Stimulated activated CD4-positive, alpha-beta T cell treated with anti-CD3 and anti-CD28 coated beads, Interleukin-12 subunit alpha, Interleukin-12 subunit beta, amount 100 ng/mL, for 48 hours (primary cell): ENCODE measurements at regions not wholly inside any gene's neighbourhood (a gene's known extent, or its start where the extent isn't known, plus 50 kb on each side); places are given as distances from the start of the nearest gene placed in this dataset.
"Not testable (repeated sequence)": the region's sequence is repeated elsewhere in the genome, so short reads cannot be mapped to it uniquely, and the experiment has no call there.

ENCODE experiments used
- DNase-seq, 3 donors: peaks; one replicate each; pipeline ENCODE4 v3.0.0-alpha.2; 2020; ENCODE audit warnings: low read depth in 2 of 3, low spot score in 1 of 3

DNA sequence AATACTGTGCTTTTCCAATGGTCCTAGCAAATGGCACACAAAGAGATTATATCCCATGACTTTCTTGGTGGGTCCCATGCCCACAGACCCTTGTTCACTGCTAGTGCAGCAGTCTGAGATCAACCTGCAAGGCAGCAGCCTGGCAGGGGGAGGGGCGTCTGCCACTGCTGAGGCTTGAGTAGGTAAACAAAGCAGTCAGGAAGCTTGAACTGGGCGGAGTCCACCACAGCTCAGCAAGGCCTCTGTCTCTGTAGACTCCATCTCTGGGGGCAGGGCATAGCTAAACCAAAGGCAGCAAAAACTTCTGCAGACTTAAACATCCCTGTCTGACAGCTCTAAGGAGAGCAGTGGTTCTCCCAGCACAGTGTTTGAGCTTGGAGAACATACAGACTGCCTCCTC, 82.9 kb downstream of the ZNF737 start:
- no peak for DNase-seq

DNA sequence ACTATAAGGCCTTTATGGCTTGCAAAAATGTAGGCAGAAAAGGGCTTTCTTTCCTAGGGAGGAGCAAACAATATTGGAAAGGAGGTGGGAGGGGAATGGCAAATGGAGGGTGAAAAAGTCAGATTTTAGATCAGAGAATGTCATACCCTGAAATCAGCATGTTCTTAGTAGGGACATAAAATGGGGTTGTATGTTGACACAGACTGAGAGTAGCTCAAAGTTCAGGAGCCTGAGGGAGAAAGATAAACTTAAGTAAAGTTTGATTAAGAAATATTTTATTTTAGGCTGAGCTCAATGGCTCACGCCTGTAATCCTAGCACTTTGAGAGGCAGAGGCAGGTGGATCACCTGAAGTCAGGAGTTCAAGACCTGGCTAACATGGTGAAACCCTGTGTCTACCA, 83.8 kb downstream of the ZNF737 start:
- DNase-seq, result no peak

DNA sequence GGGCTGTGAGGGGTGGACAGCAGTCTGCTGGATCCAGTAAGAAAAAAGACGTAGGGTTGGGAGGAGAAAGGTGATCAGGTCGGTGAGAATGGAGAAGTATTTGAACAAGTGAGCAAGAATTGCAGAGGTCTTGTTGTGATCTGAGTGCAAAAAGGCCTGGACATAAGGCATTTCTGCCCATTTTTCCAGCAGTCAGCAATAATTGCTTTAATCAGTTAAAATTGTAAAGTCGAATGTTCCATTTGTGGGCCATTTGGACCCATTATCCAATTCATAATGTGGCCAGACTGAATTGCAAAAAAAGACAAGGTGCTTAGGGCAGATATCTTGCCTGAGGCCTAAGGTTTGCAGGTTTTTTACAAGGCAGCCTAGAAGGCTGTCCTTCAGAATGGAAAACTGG, 86.1 kb downstream of the ZNF737 start:
- DNase-seq, result no peak

DNA sequence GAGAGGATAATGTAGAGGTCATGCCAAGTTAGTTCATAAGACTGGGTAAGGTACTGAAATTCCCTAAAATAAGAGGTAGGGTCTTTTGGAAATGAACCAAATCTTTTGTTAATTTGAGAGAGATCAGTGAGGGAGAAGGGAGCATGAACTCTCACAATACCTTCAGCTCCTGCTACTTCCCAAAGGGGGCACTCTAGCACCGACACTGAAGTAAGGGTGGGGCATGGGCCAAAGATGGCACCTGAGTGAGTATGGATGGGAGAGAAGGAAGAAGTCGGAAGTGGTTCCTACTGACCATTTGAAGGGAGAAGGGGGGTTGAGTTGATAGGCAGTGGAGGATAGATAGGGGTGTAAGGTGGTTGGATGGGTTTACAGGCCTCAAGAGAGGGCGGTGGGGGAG, 86.6 kb downstream of the ZNF737 start:
- DNase-seq, result no peak

DNA sequence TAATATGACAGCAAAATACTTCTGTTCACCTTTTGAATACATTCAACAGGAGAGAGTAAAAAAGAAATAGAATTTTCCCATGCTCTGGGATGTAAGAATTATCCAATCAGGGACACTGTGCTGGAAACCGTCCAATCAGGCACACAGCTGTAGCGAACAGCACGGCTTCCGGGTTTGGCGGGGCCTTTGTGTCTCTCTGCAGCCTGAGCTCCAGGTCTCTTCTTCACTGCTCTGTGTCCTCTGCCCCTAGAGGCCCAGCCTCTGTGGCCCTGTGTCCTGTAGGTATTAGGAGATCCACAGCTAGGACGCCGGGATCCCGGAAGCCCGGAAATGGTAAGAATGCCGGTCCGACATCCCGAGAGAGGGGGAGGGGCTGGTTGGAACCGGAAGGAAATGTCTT, 92.7 kb downstream of the ZNF737 start:
- DNase-seq, result no peak

DNA sequence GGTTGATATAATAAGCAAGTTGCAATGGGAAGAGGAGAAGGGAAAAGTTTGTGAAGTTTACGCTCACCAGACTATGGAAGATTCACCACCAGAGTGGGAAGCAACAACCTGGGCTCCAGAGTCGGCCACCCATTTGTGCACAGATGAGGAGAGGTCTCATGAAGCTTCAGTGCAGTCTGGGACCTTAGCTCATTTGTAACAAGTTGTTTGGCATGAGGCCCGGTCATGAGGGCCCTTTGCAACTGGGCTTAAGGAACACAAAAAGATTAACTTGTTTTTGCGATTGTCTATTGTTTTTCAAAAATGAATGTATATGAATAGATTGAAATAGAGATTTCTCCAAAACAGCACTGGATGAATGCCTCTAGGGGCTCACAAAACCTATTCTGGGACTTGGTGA, 94.2 kb downstream of the ZNF737 start:
- no peak for DNase-seq

DNA sequence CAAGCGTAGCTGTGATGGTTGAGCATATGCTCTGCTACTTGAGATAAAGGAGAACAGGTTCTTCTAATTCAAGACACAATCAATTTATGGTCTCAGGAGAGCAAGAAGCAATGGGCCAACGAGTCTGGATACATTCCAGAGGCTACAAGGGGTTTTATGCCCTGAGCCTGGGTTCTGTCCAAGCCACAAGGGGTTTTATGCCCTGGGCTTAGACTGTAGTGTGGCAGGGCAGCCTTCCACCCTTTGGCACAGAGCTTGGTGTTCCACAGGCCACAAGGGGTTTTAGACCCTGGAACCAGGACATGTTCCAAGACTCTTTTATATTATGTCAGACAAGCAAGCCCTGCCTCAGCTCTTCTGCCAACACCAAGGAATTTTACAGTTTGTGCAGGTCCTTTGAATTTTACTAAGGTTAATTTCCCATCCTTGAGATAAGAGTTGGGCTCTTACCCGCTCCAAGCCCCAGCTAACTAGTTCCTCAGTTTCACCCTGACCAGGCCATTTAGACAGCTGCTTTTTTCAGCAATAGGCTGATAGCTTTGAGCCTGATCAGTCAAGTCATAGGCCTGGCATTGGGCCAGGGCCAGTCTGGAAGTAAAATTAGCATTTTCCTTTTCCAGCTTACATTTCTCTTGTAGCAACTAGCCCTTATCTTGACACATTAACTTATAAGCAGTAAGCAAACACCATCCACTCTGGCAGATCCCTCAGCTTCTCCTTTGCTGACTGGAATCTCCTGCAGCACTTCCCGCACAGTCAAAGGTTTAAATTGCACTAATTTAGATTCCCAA, 95.0 kb downstream of the ZNF737 start:
- DNase-seq, result no peak

DNA sequence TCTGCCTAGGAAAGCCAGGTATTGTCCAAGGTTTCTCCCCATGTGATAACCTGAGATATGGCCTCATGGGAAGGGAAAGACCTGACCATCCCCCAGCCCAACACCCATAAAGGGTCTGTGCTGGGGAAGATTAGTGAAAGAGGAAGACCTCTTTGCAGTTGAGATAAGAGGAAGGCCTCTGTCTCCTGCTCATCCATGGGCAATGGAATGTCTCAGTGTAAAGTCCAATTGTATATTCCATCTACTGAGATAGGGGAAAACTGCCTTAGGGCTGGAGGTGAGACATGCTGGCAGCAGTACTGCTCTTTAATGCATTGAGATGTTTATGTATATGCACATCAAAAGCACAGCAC, 99.0 kb downstream of the ZNF737 start:
- DNase-seq, result not testable (repeated sequence)

DNA sequence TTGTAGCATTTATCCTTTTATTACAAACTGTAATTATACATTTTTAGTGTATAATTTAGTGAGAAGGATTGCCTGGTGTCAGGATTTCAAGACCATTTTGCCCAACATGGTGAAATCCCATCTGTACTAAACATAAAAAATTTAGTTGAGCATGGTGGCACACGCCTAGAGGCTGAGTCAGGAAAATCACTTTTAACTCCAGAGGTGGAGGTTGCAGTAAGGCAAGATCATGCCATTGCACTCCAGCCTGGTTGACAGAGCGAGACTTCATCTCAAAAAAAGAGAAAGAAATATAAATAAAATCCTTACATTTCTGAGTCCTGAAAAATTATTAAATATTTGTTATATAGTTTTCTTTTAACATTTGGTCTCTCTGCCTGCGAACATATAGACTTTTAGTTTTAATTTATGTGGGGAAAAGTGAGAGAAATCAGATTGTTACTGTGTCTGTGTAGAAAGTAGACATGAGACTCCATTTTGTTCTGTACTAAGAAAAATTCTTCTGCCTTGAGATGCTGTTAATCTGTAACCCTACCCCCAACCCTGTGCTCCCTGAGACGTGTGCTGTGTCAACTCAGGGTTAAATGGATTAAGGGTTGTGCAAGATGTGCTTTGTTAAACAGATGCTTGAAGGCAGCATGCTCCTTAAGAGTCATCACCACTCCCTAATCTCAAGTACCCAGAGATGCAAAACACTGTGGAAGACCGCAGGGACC, 99.5 kb downstream of the ZNF737 start:
- DNase-seq, result not testable (repeated sequence)

DNA sequence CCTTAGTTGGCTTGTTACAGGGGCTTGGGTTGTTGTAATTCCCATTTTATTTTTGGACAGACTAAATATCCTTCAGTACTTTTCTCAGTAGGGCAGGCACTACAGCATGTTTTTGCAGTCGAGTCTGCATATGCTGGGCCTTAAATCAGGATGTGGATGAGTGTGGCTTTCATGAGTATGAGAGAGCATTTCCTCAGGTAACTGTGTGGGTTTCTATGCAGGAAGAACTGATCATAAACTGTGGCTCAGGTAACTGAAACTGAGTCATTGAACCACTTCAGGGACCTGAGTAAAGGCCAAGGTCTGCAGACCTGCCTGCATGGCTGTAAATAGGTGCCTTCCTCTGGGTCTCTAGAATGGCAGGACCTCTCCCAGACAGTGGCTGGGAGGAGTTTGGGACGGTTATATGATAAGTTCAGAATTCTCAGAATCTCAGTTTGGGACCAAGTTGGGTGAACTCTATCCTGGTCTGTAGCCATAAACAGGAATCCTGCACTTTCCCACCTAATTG, 112.1 kb downstream of the ZNF737 start:
- DNase-seq, result no peak

DNA sequence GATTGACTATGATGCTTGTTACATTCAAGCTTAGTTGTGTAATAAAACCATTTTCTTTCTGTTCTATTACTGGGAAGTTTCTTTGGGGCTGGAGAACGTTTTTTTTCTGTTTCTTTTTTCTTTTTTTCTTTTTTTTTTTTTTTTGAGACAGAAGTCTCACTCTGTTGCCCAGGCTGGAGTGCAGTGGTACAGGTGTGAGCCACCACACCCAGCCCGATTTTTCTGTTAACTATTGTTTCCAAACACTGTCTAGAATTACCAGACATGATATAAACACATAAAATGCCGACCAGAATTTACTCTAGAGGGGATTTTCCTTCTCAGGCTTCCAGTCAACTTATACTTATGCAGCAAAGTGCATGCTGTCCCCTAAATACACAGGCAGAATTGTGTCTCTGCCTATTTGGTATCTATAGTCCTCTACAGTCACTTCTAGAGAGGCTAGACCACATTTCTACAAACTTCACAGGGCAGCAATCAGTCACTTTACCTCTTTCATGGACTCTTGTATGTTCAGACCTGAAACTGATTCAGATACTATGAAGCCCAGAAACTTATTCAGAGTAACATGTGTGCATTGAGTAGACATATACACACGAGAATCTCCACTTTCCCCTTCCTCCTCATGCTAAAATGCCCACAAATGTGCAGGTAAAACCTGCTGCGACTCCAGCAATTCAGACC, 121.2 kb downstream of the ZNF737 start:
- no peak for DNase-seq

DNA sequence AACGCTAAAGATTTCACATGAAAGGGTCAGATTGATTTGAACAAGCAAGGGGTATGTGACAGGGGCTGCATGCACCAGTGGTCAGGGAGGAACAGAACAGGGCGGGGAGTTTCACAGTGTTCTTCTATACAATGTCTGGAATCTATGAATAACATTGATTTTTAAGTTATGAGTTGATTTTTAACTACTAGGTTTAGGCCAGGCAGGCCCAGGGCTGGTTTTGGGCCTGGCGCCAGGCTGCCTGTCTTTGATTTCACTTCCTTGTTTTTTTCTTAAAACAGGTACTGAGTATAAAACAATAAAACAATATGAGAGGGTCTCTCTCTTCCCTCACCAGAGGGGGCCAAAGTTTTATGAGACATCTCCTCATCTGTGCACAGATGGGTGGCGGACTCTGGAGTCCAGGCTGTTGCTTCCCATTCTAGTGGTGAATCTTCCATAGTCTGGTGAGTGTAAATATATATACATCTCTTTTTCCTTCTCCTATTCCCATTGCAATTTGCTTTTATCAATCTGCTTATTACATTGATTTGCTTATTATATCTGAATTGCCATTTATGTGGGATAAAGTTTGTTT, 133.2 kb downstream of the ZNF737 start:
- not testable (repeated sequence) for DNase-seq

DNA sequence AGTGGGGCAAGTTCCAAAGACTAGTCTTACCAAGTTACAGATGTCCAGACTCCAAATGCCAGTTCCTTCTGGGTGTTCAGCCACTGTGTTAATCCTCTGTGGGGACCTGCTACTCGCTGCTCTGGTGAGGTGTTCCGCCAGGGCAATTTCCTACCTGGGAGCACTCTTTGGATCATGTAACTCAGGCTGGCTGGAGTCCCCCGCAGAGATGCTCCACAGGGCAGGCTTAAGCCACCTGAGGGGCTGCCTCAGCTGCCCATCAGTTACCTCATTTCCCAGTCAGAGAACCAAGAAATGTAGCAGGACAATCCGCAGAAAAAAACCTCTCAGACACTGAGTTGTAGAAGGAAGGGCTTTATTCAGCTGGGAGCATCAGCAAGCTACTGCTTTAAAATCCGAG, 133.8 kb downstream of the ZNF737 start:
- DNase-seq, result no peak

DNA sequence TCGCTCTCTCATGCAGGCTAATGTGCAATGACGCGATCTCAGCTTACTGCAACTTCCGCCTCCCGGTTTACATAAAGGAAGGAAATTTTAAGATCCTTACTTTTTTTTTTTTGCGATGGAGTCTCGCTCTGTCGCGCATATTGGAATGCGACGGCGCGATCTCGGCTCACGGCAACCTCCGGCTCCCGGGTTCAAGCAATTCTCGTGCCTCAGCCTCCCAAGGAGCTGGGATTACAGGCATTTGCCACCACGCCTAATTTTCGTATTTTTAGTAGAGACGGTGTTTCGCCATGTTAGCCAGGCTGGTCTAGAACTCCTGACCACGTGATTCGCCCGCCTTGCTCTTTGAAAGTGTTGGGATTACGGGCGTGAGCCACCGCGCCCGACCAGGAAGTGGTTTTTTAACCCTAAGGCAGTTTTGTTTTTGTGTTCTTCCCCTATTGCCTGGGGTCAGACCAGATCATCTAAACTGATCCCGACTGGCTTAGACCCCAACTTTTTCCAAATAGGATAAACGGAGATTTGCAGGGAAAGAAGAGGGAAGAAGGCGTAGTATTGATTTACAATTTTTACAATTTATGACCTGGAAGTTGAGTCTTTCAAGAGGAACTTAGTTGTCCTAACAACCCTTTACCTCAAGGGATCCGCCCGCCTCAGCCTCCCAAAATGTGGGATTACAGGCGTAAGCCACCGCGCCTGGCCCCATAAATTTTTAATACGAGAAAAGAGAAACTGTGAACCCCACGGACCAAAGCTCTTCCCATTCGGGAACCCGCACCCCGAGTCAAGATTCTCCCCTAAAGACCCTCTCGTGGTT, 142.0 kb downstream of the ZNF737 start:
- DNase-seq, result peak; percentile 13 to 32 (median 19)

DNA sequence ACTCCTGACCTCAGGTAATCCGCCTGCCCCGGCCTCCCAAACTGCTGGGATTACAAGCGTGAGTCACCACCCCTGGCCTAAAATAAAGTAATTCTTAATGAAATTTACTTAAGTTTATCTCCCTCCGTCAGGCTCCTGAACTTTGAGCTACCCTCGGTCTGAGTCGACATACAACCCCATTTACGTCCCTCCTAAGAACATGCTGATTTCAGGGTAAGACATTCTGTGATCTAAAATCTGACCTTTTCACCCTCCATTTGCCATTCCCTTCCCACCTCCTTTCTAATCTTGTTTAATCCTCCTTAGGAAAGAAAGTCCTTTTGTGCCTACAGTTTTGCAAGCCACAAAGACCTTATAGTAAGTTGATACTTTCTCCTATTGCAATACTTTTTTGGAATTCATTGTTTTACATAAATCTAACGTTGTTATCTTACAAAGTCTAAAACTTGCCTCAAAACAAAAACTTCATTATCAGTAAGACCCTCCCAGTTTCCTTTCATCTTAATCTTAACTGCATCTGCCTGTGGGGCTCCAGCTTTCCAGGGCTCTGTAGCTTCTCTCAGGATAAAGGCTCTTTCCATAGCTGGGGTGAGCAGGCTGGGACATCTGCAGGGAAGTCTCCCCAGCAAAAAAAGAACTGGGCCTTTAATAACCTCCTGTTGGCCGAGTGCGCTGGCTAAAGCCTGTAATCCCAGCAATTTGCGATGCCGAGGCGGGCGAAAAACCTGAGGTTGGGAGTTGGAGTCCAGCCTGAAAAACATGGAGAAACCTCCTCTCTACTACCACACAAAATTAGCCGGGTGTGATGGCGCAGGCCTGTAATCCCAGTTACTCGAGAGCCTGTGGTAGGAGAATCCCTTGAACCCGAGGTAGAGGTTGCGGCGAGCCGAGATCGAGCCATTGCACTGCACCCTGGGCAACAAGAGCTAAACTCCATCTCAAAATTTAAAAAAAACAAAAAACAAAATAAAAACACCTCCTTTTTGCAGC, 143.1 kb downstream of the ZNF737 start:
- no peak for DNase-seq

DNA sequence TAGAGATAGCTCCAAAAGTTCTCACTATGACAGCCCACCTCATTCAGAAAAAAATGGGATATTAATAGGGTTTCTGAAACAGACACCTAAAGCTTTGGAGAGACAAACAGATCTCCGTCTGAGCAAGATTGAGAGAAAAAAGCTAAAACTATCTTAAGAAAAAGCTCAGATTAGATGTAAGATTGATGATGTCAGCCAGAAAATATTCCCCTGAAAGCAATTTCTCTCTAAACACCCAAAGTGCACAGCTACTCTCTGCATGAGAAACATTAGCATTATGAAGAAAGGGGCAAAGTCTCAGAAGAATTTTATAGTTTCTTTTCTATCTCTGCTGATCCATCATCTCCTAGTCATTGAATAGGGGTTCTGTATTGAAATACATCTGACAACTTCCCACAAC, 148.9 kb downstream of the ZNF737 start:
- no peak for DNase-seq

DNA sequence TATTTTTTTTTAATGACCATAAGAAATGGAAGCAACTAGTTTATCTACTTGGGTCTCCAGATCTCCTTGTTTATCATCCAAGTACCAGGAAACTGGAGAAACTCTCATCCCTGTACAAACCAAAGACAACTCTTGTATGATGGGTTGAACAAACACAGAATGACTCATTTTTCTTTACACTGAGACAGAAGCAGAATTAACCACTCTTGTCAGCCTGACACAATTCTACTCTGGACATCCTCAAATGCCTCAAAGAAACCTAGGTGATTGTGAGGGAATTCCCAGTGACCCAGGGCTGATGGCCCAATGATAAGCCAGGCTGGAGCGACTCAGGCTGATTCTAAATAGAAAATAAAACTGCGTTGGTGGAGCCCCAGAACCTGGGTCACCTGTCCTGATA, 151.5 kb downstream of the ZNF737 start:
- DNase-seq, result no peak

DNA sequence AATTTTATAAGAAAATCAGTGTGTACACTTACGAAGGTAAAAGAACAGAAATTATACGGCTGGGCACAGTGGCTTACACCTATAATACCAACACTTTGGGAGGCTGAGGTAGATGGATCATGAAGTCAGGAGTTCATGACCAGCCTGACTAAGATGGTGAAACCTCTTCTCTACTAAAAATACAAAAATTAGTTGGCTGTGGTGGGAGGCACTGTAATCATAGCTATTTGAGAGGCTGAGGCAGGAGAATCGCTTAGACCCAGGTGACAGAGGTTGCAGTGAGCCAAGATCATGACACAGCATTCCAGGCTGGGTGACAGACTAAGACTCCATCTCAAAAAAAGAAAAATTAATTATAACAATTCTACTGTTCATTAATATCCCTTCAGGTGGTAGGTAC, 151.9 kb downstream of the ZNF737 start:
- DNase-seq, result no peak

DNA sequence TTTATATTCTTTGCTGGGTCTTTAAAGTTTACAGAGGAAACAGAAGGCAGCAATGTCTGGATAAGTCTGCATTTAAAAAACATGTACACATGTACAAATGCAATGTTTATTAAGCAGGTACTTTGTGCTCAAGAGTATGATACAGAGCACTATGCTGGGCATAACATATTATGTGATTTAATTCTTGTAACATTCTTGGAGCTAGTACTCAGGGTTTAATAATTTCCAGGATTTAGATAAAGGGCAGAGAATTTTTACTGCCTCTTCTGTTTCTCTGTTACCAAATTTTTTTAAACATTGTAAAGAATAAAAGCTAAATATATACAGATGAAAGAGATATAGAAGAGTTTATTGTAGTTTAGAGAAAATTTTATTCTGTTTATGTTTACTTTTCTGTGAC, 152.7 kb downstream of the ZNF737 start:
- DNase-seq, result no peak

DNA sequence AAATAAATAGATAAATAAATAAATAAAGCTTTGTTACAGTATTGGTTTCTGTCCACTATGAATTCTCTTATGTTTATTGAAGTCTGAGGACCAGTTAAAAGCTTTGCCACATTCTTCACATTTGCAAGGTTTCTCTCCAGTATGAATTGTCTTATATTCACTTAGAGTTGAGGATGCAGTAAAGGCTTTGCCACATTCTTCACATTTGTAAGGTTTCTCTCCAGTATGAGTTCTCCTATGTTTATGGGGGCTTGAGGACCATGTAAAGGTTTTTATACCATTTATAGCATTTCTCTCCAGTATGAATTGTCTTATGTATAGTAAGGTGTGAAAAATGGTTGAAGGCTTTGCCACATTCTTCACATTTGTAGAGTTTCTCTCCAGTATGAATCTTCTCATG, 168.3 kb downstream of the ZNF737 start:
- no peak for DNase-seq
